HG03060 (cell line): ENCODE measurements at regions not wholly inside any gene's neighbourhood (a gene's known extent, or its start where the extent isn't known, plus 50 kb on each side); places are given as distances from the start of the nearest gene placed in this dataset.
"Not testable (repeated sequence)": the region's sequence is repeated elsewhere in the genome, so short reads cannot be mapped to it uniquely, and the experiment has no call there.

Experiments used
- ATAC-seq: cut with Tn5 transposase; IDR thresholded peaks from one replicate; pipeline ENCODE4 v1.9.1; 2021; ENCODE audit warnings: low read depth, moderate number of reproducible peaks; ENCODE audit not compliant: unreplicated experiment

- ATAC-seq: no peak
These were observed 495.6 kb upstream of the MAN1A1 start for GRCh38 chr6:119845161-119845560.

GRCh38 chr6:119844387-119844786 lies 494.8 kb upstream of the MAN1A1 start:
- no peak for ATAC-seq

GRCh38 chr6:119842191-119842590 lies 492.6 kb upstream of the MAN1A1 start:
- no peak for ATAC-seq

- no peak for ATAC-seq
These were observed 488.5 kb upstream of the MAN1A1 start for GRCh38 chr6:119838043-119838442.

GRCh38 chr6:119834418-119834817 lies 484.9 kb upstream of the MAN1A1 start:
- no peak for ATAC-seq

GRCh38 chr6:119832411-119832810 lies 482.9 kb upstream of the MAN1A1 start:
- ATAC-seq: no peak

- no peak for ATAC-seq
These were observed 481.1 kb upstream of the MAN1A1 start for GRCh38 chr6:119830494-119831295.

- ATAC-seq: no peak
These were observed 480.5 kb upstream of the MAN1A1 start for GRCh38 chr6:119830069-119830468.

GRCh38 chr6:119829499-119829898 lies 479.9 kb upstream of the MAN1A1 start:
- ATAC-seq: not testable (repeated sequence)

- ATAC-seq: no peak
These were observed 479.4 kb upstream of the MAN1A1 start for GRCh38 chr6:119829006-119829405.

GRCh38 chr6:119821380-119821779 lies 471.8 kb upstream of the MAN1A1 start:
- ATAC-seq: no peak

GRCh38 chr6:119818876-119819275 lies 469.3 kb upstream of the MAN1A1 start:
- ATAC-seq: no peak

- ATAC-seq: no peak
These were observed 465.2 kb upstream of the MAN1A1 start for GRCh38 chr6:119814609-119815400.

GRCh38 chr6:119802464-119802863 lies 452.9 kb upstream of the MAN1A1 start:
- ATAC-seq: no peak

GRCh38 chr6:119801056-119801455 lies 451.5 kb upstream of the MAN1A1 start:
- no peak for ATAC-seq

- ATAC-seq: no peak
These were observed 451.0 kb upstream of the MAN1A1 start for GRCh38 chr6:119800526-119800925.

- ATAC-seq: no peak
These were observed 450.3 kb upstream of the MAN1A1 start for GRCh38 chr6:119799596-119800509.

GRCh38 chr6:119791736-119792135 lies 442.2 kb upstream of the MAN1A1 start:
- ATAC-seq: no peak

- no peak for ATAC-seq
These were observed 431.8 kb upstream of the MAN1A1 start for GRCh38 chr6:119781365-119781764.

- no peak for ATAC-seq
These were observed 418.6 kb upstream of the MAN1A1 start for GRCh38 chr6:119768201-119768600.
